HEK293 (cell line): ENCODE measurements at regions not wholly inside any gene's neighbourhood (a gene's known extent, or its start where the extent isn't known, plus 50 kb on each side); places are given as distances from the start of the nearest gene placed in this dataset.

Source experiments
- BCL11A ChIP-seq: fragments of 450-650 bp; formaldehyde crosslinking; IDR thresholded peaks from 2 replicates; pipeline ENCODE4 v1.5.1; 2016; ENCODE audit warnings: low read depth, missing biosample characterization, missing genetic modification characterization
- CTCF ChIP-seq: fragments of 450-650 bp; formaldehyde crosslinking; IDR thresholded peaks from 2 replicates; pipeline ENCODE4 v1.5.1; 2016; ENCODE audit warnings: missing biosample characterization, missing genetic modification characterization
- HOXA7 ChIP-seq: sonication (generic); formaldehyde crosslinking; IDR thresholded peaks from 2 replicates; pipeline ENCODE4 v1.8.1; 2022; ENCODE audit warnings: missing genetic modification reagents, borderline replicate concordance
- TRIM28 ChIP-seq: IDR thresholded peaks from 2 replicates; pipeline ENCODE4 v1.6.1; 2011; ENCODE audit warnings: low read length, control low read depth, borderline replicate concordance
- ZBTB26 ChIP-seq: fragments of 450-650 bp; formaldehyde crosslinking; optimal IDR thresholded peaks from 2 replicates; pipeline ENCODE3; 2016; ENCODE audit warnings: missing biosample characterization, mild to moderate bottlenecking, missing genetic modification characterization
- ZNF214 ChIP-seq: fragments of 450-650 bp; formaldehyde crosslinking; IDR thresholded peaks from 2 replicates; pipeline ENCODE4 v1.5.1; 2017; ENCODE audit warnings: missing biosample characterization, mild to moderate bottlenecking, missing genetic modification characterization, borderline replicate concordance
- ZNF239 ChIP-seq: fragments of 450-650 bp; formaldehyde crosslinking; IDR thresholded peaks from 2 replicates; pipeline ENCODE4 v1.5.1; 2016; ENCODE audit warnings: missing biosample characterization, missing genetic modification characterization
- ZNF248 ChIP-seq: fragments of 450-650 bp; formaldehyde crosslinking; IDR thresholded peaks from 2 replicates; pipeline ENCODE4 v1.5.1; 2017; ENCODE audit warnings: missing biosample characterization, missing genetic modification characterization
- ZNF354C ChIP-seq: fragments of 450-650 bp; formaldehyde crosslinking; IDR thresholded peaks from 2 replicates; pipeline ENCODE4 v1.5.1; 2016; ENCODE audit warnings: missing biosample characterization, missing genetic modification characterization, low read depth, borderline replicate concordance
- ZNF362 ChIP-seq: fragments of 450-650 bp; formaldehyde crosslinking; IDR thresholded peaks from 2 replicates; pipeline ENCODE4 v1.5.1; 2016; ENCODE audit warnings: missing biosample characterization, missing genetic modification characterization
- ZNF571 ChIP-seq: fragments of 450-650 bp; formaldehyde crosslinking; IDR thresholded peaks from 2 replicates; pipeline ENCODE4 v1.5.0; 2017; ENCODE audit warnings: missing biosample characterization, missing genetic modification characterization
- TF ChIP-seq, protein P1 (sequence below): fragments of 450-650 bp; formaldehyde crosslinking; IDR thresholded peaks from 2 replicates; pipeline ENCODE4 v1.5.1; 2016; ENCODE audit warnings: missing biosample characterization, missing genetic modification characterization

- TF ChIP-seq ZBTB26 (tag by site-specific recombination) (no peak), BCL11A (tag by site-specific recombination) (no peak), ZNF214 (tag by site-specific recombination) (no peak), CTCF (tag by site-specific recombination) (no peak), ZNF354C (tag by site-specific recombination) (no peak), TRIM28 (no peak), ZNF248 (tag by site-specific recombination) (no peak), ZNF362 (tag by site-specific recombination) (no peak), ZNF239 (tag by site-specific recombination) (no peak), ZNF571 (tag by site-specific recombination) (no peak), HOXA7 (CRISPR knock-in tag) (no peak)
- TF ChIP-seq, protein P1, sequence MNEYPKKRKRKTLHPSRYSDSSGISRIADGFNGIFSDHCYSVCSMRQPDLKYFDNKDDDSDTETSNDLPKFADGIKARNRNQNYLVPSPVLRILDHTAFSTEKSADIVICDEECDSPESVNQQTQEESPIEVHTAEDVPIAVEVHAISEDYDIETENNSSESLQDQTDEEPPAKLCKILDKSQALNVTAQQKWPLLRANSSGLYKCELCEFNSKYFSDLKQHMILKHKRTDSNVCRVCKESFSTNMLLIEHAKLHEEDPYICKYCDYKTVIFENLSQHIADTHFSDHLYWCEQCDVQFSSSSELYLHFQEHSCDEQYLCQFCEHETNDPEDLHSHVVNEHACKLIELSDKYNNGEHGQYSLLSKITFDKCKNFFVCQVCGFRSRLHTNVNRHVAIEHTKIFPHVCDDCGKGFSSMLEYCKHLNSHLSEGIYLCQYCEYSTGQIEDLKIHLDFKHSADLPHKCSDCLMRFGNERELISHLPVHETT: no peak
Observed at GRCh38 chr3:157859541-157859940, 246.7 kb downstream of the SHOX2 start.
